GM12891 (cell line): ENCODE measurements at regions not wholly inside any gene's neighbourhood (a gene's known extent, or its start where the extent isn't known, plus 50 kb on each side); places are given as distances from the start of the nearest gene placed in this dataset.

Experiments
- DNase-seq: peaks from one replicate; pipeline ENCODE4 v3.0.0; 2011; ENCODE audit warnings: low spot score; ENCODE audit not compliant: insufficient read length
- FAIRE-seq: peaks from 2 replicates; lab custom pipeline; 2011; peaks lifted over from hg19 to GRCh38; lab: Jason Lieb, UNC
- PAX5 ChIP-seq: IDR thresholded peaks from 2 replicates; pipeline ENCODE4 v1.6.1; 2011; ENCODE audit warnings: low read length, moderate library complexity, mild to moderate bottlenecking; ENCODE audit not compliant: insufficient read depth, severe bottlenecking
- POLR2A ChIP-seq: IDR thresholded peaks from 2 replicates; pipeline ENCODE4 v1.6.1; 2011; ENCODE audit warnings: low read depth, low read length, control low read depth
- POLR2AphosphoS5 ChIP-seq: IDR thresholded peaks from 2 replicates; pipeline ENCODE4 v1.6.1; 2011; ENCODE audit warnings: low read depth, low read length, control low read depth
- POU2F2 ChIP-seq: IDR thresholded peaks from 2 replicates; pipeline ENCODE4 v1.6.1; 2011; ENCODE audit warnings: low read depth, mild to moderate bottlenecking, control low read depth, low read length, moderate library complexity
- SPI1 ChIP-seq: IDR thresholded peaks from 2 replicates; pipeline ENCODE4 v1.6.1; 2011; ENCODE audit warnings: low read depth, low read length, control low read depth
- TAF1 ChIP-seq: IDR thresholded peaks from 2 replicates; pipeline ENCODE4 v1.6.1; 2011; ENCODE audit warnings: low read depth, low read length, control low read depth

GRCh38 chr9:89759572-89759971 lies 154.8 kb downstream of the GADD45G start:
- FAIRE-seq (peak; percentile 57), DNase-seq (no peak)
- TF ChIP-seq POU2F2 (no peak), POLR2A (no peak), POLR2AphosphoS5 (no peak), TAF1 (no peak), SPI1 (no peak), PAX5 (no peak)

- TF ChIP-seq PAX5 (no peak), POLR2AphosphoS5 (no peak), TAF1 (no peak), SPI1 (no peak), POU2F2 (no peak), POLR2A (no peak)
- FAIRE-seq: no peak
- DNase-seq: no peak
These were observed 155.3 kb downstream of the GADD45G start for GRCh38 chr9:89760123-89760522.

- TF ChIP-seq TAF1: no peak
- no peak for TF ChIP-seq POLR2A
- TF ChIP-seq POU2F2: no peak
- TF ChIP-seq SPI1: no peak
- TF ChIP-seq POLR2AphosphoS5: no peak
- no peak for TF ChIP-seq PAX5
- DNase-seq (no peak), FAIRE-seq (no peak)
These were observed 159.4 kb downstream of the GADD45G start for GRCh38 chr9:89764217-89764616.

GRCh38 chr9:89765211-89765946 lies 160.6 kb downstream of the GADD45G start:
- no peak for TF ChIP-seq TAF1
- TF ChIP-seq POU2F2: no peak
- no peak for FAIRE-seq
- DNase-seq: no peak

GRCh38 chr9:89766991-89767390 lies 162.2 kb downstream of the GADD45G start:
- no peak for FAIRE-seq
- no peak for DNase-seq
- no peak for TF ChIP-seq TAF1
- no peak for TF ChIP-seq SPI1
- no peak for TF ChIP-seq POLR2A

GRCh38 chr9:89768051-89768450 lies 163.2 kb downstream of the GADD45G start:
- TF ChIP-seq SPI1: no peak
- TF ChIP-seq POLR2AphosphoS5: no peak
- no peak for TF ChIP-seq POU2F2
- no peak for TF ChIP-seq PAX5
- no peak for TF ChIP-seq TAF1
- no peak for FAIRE-seq
- no peak for DNase-seq

- TF ChIP-seq POLR2A: no peak
- no peak for TF ChIP-seq SPI1
- no peak for TF ChIP-seq POU2F2
- TF ChIP-seq POLR2AphosphoS5: no peak
- TF ChIP-seq TAF1: no peak
- no peak for TF ChIP-seq PAX5
- FAIRE-seq (no peak), DNase-seq (no peak)
These were observed 163.8 kb downstream of the GADD45G start for GRCh38 chr9:89768650-89769071.

- DNase-seq (no peak), FAIRE-seq (peak; percentile 51)
- TF ChIP-seq SPI1 (peak; percentile 84), POU2F2 (no peak), POLR2A (no peak), POLR2AphosphoS5 (no peak), PAX5 (no peak)
These were observed 165.8 kb downstream of the GADD45G start for GRCh38 chr9:89770531-89771174.

- FAIRE-seq (no peak), DNase-seq (no peak)
- no peak for TF ChIP-seq POLR2A
- TF ChIP-seq SPI1: no peak
- TF ChIP-seq POLR2AphosphoS5: no peak
- no peak for TF ChIP-seq POU2F2
- no peak for TF ChIP-seq PAX5
These were observed 166.4 kb downstream of the GADD45G start for GRCh38 chr9:89771205-89771604.

- no peak for DNase-seq
- no peak for FAIRE-seq
- TF ChIP-seq PAX5: no peak
- no peak for TF ChIP-seq SPI1
These were observed 168.4 kb downstream of the GADD45G start for GRCh38 chr9:89773170-89773569.
